WERI-Rb-1 (cell line): ENCODE measurements at regions not wholly inside any gene's neighbourhood (a gene's known extent, or its start where the extent isn't known, plus 50 kb on each side); places are given as distances from the start of the nearest gene placed in this dataset.

Experiments
- DNase-seq: peaks from one replicate; pipeline ENCODE4 v3.0.0-alpha.2; 2020
- H3K27ac ChIP-seq: fragments of 250-450 bp; sonication (Bioruptor Pico); 2 replicates; pipeline ENCODE4 v1.5.1; 2020; ENCODE audit warnings: mild to moderate bottlenecking, moderate library complexity
- H3K27me3 ChIP-seq: fragments of 250-450 bp; sonication (Bioruptor Pico); 2 replicates; pipeline ENCODE4 v1.5.1; 2021; ENCODE audit warnings: mild to moderate bottlenecking, low read depth, moderate library complexity; ENCODE audit not compliant: insufficient read depth, severe bottlenecking
- H3K36me3 ChIP-seq: fragments of 250-450 bp; sonication (Bioruptor Pico); 2 replicates; pipeline ENCODE4 v1.5.1; 2020; ENCODE audit warnings: mild to moderate bottlenecking, moderate library complexity
- H3K4me3 ChIP-seq: 2 replicates; pipeline ENCODE4 v1.5.1; 2011; ENCODE audit warnings: low read depth, mild to moderate bottlenecking, control low read depth, low read length
- H3K9me3 ChIP-seq: fragments of 250-450 bp; sonication (Bioruptor Pico); 2 replicates; pipeline ENCODE4 v1.5.1; 2021; ENCODE audit warnings: mild to moderate bottlenecking, moderate library complexity; ENCODE audit not compliant: severe bottlenecking
- TF ChIP-seq, protein P1 (sequence below): IDR thresholded peaks from 2 replicates; pipeline ENCODE4 v1.5.1; 2011; ENCODE audit warnings: low read depth, mild to moderate bottlenecking, control low read depth, inconsistent platforms, low read length

DNA sequence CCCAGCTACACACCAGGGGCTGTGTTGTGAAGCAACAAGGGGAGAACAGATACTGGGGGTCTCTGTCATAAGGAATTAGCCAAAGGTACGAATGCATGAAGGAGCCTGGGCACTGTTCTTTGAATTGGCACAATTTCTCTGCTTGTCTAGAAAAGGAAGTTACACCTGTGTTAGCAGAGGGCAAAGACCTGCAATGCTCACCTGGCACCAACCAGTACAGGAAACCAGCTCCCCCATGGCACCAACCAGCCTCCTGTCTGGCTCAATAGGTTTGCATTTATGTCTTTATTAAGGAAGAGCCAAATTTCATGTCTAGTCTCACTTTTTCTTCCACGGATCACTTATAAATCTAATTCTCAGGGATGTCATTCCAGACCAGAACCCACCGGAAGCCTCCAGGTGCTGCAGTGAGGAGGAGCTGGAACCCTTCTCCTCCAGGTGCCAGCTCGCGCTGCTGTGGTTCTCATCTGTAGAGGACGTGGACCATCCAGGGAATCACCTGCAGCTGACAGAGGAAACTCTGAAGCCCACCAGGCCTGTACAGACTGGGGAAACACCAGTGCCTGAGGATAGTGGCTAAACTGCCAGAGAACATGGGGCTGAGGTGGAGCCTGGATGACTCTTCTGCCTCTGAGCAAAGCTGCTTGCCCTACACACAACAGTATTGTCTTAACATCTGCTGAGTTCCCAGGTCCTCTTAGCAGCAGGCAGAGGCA lies 113.4 kb upstream of the TRIM2 start:
- Histone ChIP-seq H3K9me3 (no peaks in the 10 kb centered on the region), H3K4me3 (no peak overlapping the region), H3K27me3 (no peaks in the 10 kb centered on the region), H3K27ac (no peak overlapping the region), H3K36me3 (no peaks in the 10 kb centered on the region)
- DNase-seq = no peak
- TF ChIP-seq, protein P1, sequence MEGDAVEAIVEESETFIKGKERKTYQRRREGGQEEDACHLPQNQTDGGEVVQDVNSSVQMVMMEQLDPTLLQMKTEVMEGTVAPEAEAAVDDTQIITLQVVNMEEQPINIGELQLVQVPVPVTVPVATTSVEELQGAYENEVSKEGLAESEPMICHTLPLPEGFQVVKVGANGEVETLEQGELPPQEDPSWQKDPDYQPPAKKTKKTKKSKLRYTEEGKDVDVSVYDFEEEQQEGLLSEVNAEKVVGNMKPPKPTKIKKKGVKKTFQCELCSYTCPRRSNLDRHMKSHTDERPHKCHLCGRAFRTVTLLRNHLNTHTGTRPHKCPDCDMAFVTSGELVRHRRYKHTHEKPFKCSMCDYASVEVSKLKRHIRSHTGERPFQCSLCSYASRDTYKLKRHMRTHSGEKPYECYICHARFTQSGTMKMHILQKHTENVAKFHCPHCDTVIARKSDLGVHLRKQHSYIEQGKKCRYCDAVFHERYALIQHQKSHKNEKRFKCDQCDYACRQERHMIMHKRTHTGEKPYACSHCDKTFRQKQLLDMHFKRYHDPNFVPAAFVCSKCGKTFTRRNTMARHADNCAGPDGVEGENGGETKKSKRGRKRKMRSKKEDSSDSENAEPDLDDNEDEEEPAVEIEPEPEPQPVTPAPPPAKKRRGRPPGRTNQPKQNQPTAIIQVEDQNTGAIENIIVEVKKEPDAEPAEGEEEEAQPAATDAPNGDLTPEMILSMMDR = no peak

DNA sequence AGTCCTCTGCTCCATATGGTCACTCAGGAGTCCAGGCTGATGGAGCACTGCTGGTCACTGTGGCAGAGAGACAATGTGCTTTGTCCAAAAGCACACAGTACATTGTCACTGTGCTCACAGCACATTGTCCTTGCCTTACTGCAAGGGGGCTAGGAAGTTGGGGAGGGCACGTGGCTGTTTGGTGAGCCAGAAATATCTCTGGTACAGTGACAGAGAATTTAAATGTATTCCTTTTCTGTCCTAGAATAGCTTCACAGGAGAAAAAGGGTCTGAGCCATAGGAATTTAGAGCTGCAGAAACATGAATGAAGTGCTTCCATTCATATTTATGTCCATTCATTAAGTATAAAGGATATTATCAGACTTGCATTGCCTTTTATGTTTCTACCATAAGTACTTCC lies 110.8 kb upstream of the TRIM2 start:
- no peaks in the 10 kb centered on the region for H3K27me3 ChIP-seq
- no peak overlapping the region for H3K27ac ChIP-seq
- no peak for DNase-seq
- TF ChIP-seq, protein P1 = no peak
- no peak overlapping the region for H3K4me3 ChIP-seq
- H3K9me3 ChIP-seq = no peaks in the 10 kb centered on the region
- H3K36me3 ChIP-seq = no peaks in the 10 kb centered on the region

DNA sequence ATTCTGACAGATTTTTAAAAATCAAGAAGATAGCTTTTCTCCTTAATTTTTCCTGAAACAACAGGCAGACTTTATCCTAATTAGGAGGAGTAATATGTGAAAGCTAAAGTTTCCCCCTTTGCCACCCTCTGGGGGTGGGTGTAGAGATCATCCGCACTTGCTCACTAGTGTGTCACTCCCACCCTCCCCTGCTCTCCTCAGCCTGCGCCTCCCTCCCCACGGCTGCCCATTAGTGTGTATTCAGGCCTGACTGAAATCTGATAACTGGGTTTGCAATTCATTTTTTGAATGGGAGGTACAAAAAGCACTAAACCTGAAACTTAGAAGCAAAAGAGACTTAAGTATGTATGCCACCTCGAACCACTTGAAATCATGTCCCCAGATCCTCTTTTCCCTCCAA lies 110.4 kb upstream of the TRIM2 start:
- TF ChIP-seq, protein P1 = no peak
- no peaks in the 10 kb centered on the region for H3K36me3 ChIP-seq
- no peak for DNase-seq
- H3K4me3 ChIP-seq = no peak overlapping the region
- H3K9me3 ChIP-seq = no peaks in the 10 kb centered on the region
- no peaks in the 10 kb centered on the region for H3K27me3 ChIP-seq
- no peak overlapping the region for H3K27ac ChIP-seq

DNA sequence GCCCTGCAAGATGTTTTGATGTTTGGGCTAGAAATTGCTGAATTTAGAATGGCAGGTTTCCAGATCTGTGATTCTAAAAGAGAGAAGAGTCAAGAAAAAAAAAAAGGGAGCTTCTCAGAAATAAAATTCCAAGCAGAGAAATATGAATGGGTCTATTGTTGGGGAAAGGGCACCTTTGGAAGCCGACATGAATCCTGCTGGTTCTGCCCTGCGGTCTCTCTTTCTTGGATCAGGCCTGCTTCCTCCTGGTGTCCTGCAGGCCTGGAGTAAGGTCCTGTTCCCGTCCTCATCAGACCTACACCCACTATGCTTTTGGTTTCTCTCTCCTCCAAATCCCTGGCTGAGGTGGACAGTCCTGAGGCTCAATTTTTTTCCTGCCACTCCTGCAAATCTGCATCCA lies 109.8 kb upstream of the TRIM2 start:
- Histone ChIP-seq H3K27me3 (no peaks in the 10 kb centered on the region), H3K9me3 (peaks cover 2% of the 10 kb centered on the region), H3K27ac (no peak overlapping the region), H3K36me3 (no peaks in the 10 kb centered on the region), H3K4me3 (no peak overlapping the region)
- TF ChIP-seq, protein P1 = no peak
- no peak for DNase-seq

DNA sequence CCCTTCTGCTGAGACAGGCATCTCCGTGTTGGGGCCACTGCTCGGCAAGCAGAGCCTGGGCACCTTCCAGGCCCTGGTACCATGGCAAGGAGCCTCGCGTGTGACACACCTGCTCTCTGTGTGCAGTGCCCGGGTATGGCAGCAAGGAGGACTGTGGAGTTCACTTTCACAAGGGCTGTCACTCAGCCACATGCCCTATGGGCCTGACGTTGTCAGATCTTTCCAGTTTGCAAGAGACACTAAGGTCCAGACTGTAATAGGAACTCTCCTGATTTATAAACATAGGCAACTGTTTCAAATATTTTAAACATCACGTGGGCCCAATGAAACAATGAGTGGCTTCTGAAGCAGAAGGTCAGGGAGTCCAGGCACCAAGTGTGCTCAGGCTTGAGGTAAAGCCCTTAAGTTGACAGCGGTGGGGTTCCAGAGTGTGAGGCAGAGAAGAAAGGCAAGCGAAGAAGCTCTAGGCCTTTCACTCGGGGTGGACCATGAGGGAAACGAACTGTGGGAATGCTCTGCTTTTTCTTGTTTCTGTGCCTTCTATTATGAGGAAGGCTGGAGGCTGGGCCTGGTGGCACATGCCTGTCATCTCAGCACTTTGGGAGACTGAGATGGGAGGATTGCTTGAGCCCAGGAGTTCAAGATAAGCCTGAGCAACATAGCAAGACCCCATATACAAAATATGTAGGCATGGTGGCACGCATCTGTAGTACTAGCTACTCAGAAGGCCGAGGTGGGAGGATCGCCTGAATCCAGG lies 108.6 kb upstream of the TRIM2 start:
- Histone ChIP-seq H3K27me3 (no peaks in the 10 kb centered on the region), H3K9me3 (peaks cover 5% of the 10 kb centered on the region), H3K27ac (no peak overlapping the region), H3K4me3 (no peak overlapping the region), H3K36me3 (no peaks in the 10 kb centered on the region)
- TF ChIP-seq, protein P1 = no peak
- no peak for DNase-seq
